Activated effector memory CD4-positive, alpha-beta T cell treated with anti-CD3 and anti-CD28 coated beads, Interleukin-2, amount 50 U/mL, for 16 hours (primary cell): ENCODE measurements at regions not wholly inside any gene's neighbourhood (a gene's known extent, or its start where the extent isn't known, plus 50 kb on each side); places are given as distances from the start of the nearest gene placed in this dataset.
A peak's percentile ranks its signal among the peaks of the same experiment; 100 is the strongest.

ENCODE experiments used
- DNase-seq: peaks from one replicate; pipeline ENCODE4 v3.0.0-alpha.2; 2020

GRCh38 chr4:4689694-4690440 is 148.0 kb upstream of the STX18 start:
- DNase-seq = no peak

GRCh38 chr4:4687935-4688727 is 146.3 kb upstream of the STX18 start:
- no peak for DNase-seq

- DNase-seq = no peak
Observed at GRCh38 chr4:4687100-4687499, 145.3 kb upstream of the STX18 start.

- no peak for DNase-seq
Observed at GRCh38 chr4:4685810-4686795, 144.3 kb upstream of the STX18 start.

- DNase-seq = peak; percentile 22
Observed at GRCh38 chr4:4681653-4682052, 139.8 kb upstream of the STX18 start.

- no peak for DNase-seq
Observed at GRCh38 chr4:4680758-4681157, 138.9 kb upstream of the STX18 start.

GRCh38 chr4:4680243-4680642 is 138.4 kb upstream of the STX18 start:
- no peak for DNase-seq

- DNase-seq = no peak
Observed at GRCh38 chr4:4677556-4678522, 136.0 kb upstream of the STX18 start.

GRCh38 chr4:4675641-4676040 is 133.8 kb upstream of the STX18 start:
- no peak for DNase-seq

- no peak for DNase-seq
Observed at GRCh38 chr4:4675051-4675581, 133.3 kb upstream of the STX18 start.

GRCh38 chr4:4673070-4673469 is 131.2 kb upstream of the STX18 start:
- no peak for DNase-seq

GRCh38 chr4:4672402-4672801 is 130.6 kb upstream of the STX18 start:
- no peak for DNase-seq

- DNase-seq = no peak
Observed at GRCh38 chr4:4671774-4672349, 130.0 kb upstream of the STX18 start.

- DNase-seq = no peak
Observed at GRCh38 chr4:4670869-4671268, 129.0 kb upstream of the STX18 start.

GRCh38 chr4:4668355-4669210 is 126.7 kb upstream of the STX18 start:
- DNase-seq = no peak

GRCh38 chr4:4667622-4668081 is 125.8 kb upstream of the STX18 start:
- DNase-seq = no peak

- DNase-seq = no peak
Observed at GRCh38 chr4:4666693-4667621, 125.1 kb upstream of the STX18 start.

- DNase-seq = no peak
Observed at GRCh38 chr4:4666187-4666586, 124.3 kb upstream of the STX18 start.

GRCh38 chr4:4664234-4664633 is 122.4 kb upstream of the STX18 start:
- DNase-seq = no peak
